A673 (cell line): ENCODE measurements at regions not wholly inside any gene's neighbourhood (a gene's known extent, or its start where the extent isn't known, plus 50 kb on each side); places are given as distances from the start of the nearest gene placed in this dataset.

Experiments used
- CTCF ChIP-seq: fragments of 300-800, 200-600 bp; sonication (generic); conservative IDR thresholded peaks from 2 replicates; pipeline ENCODE4 v1.5.1; 2017; ENCODE audit warnings: low read depth, mild to moderate bottlenecking, antibody characterized with exemption, low read length, moderate library complexity, mixed read lengths
- EZH2 ChIP-seq: fragments of 200-600 bp; sonication (generic); IDR thresholded peaks from 2 replicates; pipeline ENCODE4 v1.6.1; 2017; ENCODE audit warnings: borderline replicate concordance, low read depth, mild to moderate bottlenecking, mixed read lengths, antibody characterized with exemption, low read length; ENCODE audit not compliant: poor library complexity, severe bottlenecking

- TF ChIP-seq CTCF (no peak), EZH2 (no peak)
These were observed 443.8 kb upstream of the SPTLC3 start for GRCh38 chr20:12564979-12565378.
